HG03135 (cell line): ENCODE measurements at regions not wholly inside any gene's neighbourhood (a gene's known extent, or its start where the extent isn't known, plus 50 kb on each side); places are given as distances from the start of the nearest gene placed in this dataset.
A peak's percentile ranks its signal among the peaks of the same experiment; 100 is the strongest.

Source experiments
- ATAC-seq: cut with Tn5 transposase; IDR thresholded peaks from one replicate; pipeline ENCODE4 v1.9.1; 2021; ENCODE audit warnings: mild to moderate bottlenecking, moderate library complexity; ENCODE audit not compliant: unreplicated experiment

DNA sequence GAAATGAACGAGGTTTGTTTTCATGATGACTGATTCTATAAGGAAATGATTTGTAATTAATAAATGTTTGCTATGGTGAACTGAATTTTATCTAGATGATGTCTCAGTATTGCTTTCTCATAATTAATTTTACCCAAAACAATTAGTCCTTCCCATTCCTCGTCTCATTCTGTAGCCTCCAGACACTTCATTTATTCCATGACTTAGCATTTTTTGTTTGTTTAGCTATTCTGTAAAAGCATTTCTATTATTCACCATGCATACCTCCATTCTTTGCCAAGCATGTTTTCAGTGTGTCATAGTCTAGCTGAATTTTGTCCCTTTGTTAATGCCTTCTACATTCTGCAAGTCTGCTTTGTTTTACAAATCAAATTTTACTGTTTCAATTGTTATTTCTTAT is 137.4 kb upstream of the RPL10L start:
- ATAC-seq = no peak

- no peak for ATAC-seq
Observed at GRCh38 chr14:46782281-46782680, 130.7 kb upstream of the RPL10L start.

DNA sequence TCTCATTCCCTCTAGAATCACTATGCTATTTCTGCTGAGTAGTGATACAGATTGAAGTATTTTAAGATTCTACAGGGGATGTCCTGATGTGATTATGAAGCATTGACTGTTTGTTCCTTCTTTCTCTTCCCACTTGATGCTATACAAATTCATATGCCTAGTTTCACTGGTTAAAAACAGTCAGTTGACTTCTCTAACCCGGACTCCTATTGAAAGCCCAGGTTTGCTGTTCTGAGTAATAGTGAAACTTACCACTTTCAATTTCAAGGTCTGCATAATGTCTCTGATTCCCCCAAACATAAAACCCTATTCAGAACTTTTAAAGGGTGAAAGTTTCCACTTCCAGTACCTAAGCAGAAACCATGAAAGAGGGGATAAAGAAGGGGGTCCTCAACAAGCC is 117.7 kb upstream of the RPL10L start:
- ATAC-seq = peak; percentile 98

GRCh38 chr14:46747001-46747652 is 95.5 kb upstream of the RPL10L start:
- ATAC-seq = no peak

DNA sequence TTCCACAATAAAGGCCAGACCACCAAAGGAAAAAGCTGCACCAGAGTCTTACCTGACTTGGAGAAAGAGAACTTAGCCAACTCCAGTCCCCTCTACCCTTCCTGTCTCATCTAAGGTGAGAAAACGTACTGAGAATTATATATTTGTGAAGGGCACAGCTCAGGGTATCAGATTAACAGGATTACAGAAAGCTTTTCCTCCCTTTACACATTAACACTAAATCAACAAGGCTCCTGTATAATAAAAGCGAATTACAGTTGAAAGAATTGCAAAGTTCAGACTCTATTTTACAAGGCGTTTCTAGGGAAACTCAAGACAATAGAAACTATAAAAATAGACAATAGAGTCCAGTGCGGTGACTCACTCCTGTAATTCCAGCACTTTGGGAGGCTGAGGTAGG is 82.7 kb upstream of the RPL10L start:
- no peak for ATAC-seq

DNA sequence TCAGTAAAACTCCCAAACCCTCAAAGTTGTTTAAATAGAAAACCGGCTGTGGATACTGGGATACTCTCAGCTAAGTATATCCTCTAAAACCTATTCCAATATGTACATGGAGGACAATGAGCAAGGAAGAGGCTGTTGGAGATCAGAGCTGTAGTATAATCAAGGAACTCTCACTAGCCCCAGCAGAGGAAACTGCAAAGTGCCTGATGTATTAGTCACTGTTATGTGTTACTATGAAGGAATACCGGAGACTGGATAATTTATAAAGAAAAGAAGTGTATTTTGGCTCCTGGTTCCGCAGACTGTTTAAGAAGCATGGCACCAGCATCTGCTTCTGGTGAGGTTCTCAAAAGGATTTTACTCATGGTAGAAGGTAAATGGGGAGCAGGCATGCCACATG is 65.6 kb upstream of the RPL10L start:
- ATAC-seq = no peak
